ENCODE measurements at regions not wholly inside any gene's neighbourhood (a gene's known extent, or its start where the extent isn't known, plus 50 kb on each side); places are given as distances from the start of the nearest gene placed in this dataset.

DNA sequence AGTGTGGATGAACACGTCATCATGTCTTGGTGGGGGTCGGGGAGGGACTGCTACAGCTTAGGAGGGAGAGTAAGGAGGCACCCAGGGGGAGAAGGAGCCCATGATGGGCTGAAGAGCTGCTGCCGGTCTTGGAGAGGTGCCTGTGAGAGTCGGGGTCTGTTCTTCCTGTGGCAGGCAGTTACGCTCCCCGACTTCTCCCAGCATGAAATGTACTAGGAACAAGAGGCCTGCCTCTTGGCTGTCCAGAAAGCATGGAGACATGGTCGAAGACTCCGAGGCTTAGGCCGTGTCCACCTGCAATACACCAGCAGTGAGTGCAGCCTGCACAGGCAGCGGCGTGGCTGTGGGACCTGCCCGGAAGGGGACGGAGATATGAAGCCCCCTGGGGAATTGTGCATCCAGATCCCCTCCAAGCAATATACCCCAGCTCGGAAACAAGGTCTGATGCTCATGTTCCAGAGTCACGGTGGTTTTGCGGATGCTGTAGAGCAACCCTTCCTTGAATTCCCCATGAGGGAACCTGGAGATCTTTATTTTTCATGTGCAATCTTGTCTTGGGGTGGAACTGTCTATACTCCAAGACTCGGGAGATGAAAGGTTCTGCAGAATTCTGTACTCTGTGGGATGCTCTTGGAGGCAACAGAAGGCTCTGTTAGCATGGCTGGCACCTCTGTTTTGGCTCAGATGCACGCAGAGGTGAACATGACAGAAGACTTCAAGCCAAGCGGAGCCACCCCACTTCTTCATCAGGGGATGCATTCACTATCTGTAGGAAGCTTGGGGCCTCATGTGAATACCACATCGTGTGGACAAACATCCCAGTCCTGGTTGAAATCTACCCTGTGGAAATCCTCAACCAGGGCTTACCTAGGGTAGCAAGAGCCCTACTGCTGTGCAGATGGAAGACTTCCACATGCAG is 374.9 kb upstream of the IRX4 start:
- no peak for DNase-seq

DNA sequence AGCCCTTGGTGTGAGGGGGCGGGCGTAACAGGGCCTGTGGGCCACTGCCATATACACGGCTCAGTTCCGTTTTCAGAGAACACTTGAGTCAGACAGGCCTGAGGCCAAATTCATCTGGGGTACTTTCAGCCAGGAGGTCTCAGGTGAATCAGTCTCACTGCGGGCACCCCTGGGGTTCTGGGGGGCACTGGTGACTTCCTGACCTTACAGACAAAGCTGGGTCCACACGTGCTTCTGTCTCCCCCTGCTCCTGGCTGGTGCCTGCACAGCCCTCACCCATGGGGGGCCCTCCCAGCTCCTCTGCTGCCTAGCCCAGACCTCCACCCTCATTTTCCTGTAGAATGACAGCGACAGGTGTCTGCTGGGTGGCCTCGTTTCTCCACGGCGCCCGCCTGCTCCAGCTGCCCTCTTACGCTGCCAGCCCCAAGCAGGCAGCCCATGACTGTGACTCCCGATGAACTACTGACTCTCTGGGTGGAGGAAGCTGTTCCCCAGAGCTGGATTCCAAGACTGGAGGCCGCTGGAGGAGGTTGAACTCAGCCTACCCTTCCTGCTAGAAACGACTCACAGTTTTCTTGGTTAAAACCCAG is 374.1 kb upstream of the IRX4 start:
- DNase-seq = no peak

DNA sequence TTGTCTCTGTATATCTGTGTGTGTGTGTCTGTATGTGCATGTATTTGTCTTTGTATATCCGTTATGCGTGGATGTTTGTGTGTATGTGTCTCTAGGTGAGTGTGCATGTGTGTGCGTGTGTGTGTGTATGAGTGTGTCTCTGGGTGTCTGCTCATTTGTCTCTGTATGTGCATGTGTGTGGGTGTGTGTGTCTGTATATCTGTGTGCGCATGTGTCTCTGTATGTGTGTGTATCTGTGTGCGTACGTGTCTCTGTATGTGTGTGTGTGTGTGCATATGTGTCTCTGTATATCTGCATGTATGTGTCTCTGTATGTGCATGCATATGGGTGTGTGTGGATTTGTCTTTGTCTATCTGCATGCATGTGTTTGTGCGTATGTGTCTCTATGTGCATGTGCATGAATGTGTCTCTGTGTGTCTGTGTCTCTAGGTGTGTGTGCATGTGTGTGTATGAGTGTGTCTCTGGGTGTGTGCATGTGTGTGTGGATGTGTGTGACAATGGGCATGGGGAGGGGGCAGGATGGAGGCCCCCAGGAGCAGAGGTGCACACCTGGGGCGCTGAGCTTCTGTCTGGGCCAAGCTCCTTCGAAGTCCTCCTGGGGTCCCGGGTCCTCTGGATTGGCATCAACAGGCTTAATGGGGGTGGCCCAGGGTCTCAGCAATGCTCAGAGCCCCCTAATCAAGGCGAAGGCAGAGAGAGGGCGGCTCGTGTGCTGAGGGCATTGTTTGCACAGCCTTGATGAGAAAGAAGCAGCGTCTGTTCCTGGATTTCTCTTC is 373.4 kb upstream of the IRX4 start:
- DNase-seq = no peak

GRCh38 chr5:2254880-2255750 is 372.4 kb upstream of the IRX4 start:
- no peak for DNase-seq

DNA sequence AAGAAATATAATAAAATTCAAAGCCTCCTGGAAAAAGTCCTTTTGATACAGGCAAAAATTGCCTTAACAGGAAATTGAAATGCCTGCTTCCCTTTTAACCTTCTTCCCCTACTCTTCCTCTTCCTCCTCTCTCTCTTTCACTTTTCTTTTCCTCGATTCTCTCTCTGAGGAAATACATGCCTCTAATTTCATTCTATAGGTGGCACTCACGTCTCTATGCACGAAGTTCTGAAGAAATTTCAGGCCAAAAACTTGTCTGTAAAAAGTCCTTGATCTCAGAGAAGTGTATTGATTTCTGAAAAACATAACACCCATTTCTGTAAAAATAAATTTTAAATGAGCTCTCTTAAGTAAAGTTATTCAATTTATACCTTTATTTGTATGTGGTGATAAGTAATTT is 371.7 kb upstream of the IRX4 start:
- no peak for DNase-seq

GRCh38 chr5:2253040-2253975 is 370.6 kb upstream of the IRX4 start:
- DNase-seq = no peak

DNA sequence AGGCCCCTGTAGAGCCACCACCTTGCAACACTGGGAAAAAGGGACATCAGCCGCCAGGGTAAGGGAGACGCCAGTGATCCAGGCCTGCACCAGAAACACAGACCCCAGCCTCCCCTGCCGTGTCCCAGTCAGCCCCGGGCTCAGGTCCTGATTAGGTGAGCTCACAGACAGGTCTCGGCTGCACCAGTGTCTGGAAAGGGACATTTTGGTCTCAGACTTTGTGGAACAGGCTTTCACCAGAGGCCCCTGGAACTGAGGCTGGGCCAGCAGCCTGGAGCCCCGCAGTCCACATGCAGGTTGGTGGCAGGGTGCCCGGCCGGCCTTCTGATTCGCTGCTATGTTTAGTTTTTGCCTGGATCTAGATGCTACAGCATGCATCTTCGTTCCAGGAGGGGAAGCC is 369.0 kb upstream of the IRX4 start:
- no peak for DNase-seq

- DNase-seq = no peak
These were observed 368.6 kb upstream of the IRX4 start for GRCh38 chr5:2251298-2251697.

DNA sequence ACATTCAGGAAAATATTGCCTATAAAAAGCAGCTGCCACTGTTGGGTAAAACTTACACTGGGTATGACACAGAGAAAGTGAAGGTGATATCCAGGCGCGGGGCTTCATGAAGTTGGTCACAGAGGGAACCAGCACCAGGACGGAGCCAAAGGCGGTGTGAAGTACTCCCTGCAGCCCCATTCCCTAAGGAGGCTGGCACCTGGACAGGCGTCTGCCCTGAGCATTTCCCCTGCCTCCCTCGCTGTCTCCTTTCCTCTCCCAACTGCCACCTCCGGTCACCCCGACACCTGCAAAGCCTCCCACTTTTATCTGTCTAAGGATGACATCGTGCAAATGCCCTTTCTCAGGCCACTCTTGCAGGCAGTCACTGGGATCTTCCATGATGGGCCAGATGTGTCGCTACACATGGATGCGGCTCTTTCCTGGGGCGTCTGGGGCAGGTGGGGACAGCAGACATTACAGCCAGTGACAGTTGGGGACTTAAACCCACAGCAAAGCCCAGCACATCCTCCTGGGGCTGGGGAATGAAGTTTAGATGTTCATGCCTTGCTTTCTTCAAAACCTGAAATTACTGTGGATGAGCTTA is 367.7 kb upstream of the IRX4 start:
- DNase-seq = no peak

- DNase-seq = no peak
These were observed 366.7 kb upstream of the IRX4 start for GRCh38 chr5:2249442-2249841.

GRCh38 chr5:2249026-2249425 is 366.3 kb upstream of the IRX4 start:
- DNase-seq = no peak

- no peak for DNase-seq
These were observed 359.8 kb upstream of the IRX4 start for GRCh38 chr5:2242539-2242938.

DNA sequence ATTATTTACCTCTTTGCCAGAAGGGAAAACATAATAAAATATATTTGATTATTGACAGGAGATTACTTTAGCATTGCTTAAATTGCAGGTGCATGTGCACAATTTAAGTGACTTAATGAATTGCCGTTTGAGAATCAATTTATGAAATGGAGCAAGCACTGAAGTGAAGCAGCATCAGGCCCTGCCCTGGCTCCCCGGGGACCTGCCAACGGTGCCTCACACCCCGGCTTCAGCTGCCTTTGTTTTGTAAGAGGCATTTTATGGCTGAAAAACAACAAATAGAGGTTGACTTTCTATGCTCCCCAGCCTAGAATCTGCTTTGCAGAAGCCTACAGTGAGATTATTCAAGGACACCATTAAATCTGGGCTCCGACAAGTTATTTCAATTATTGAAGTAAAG is 359.1 kb upstream of the IRX4 start:
- no peak for DNase-seq

GRCh38 chr5:2240118-2240904 is 357.6 kb upstream of the IRX4 start:
- no peak for DNase-seq

DNA sequence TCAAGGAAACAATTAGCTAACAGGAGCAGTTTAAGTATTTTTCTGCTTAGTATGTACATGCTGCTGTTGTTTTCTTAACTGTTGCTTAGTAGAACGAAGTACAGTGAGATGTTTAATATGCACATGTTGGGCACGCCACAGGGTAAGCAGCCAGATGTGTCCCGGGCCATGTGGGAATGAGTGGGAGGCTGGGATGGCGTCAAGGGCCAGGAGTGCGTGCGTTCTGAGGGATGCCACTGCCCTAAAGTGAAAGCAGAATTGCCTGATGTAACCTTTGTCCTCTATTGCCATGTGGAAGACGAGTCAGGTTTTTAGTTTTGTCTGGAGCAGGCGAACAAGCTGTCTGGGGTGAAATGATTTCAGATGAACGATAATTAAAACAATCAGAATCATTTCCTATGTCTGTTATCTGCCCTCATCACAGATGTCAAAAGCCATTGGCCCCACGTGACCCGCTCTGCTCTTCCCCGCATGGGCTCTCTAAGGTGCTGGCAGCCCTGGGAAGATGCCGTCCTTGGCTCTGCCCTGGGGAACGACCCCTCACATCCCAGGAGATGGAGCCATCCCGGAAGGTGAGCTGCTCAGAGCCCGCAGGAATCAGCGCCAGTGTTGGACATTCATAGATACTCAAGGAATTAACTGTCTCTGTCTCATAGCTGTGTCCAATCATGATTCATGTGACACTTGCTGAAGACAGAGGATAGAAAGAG is 356.6 kb upstream of the IRX4 start:
- no peak for DNase-seq

GRCh38 chr5:2238732-2239131 is 356.0 kb upstream of the IRX4 start:
- no peak for DNase-seq

DNA sequence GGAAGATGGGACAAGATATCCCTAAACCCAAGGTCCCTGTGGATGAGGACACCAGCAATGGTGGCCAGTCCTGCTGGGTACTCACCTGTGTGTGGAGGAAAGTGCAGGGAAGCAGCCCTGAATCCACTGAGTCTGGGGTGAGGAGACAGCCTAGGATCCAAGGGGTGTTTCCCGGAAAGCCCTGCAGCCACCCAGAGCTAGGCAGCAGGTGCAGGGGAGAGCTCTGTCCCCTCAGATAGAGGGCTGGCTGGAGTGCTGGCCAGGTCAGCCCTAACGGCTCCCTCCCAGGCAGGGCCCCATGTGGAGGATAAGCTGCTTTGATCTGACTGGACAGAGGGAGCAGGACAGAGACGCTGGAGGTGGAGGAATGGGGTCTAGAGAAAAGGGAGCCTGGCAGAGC is 344.7 kb upstream of the IRX4 start:
- no peak for DNase-seq

GRCh38 chr5:2224689-2225088 is 342.0 kb upstream of the IRX4 start:
- no peak for DNase-seq

GRCh38 chr5:2223303-2223702 is 340.6 kb upstream of the IRX4 start:
- DNase-seq = peak; percentile 23
